ENCODE measurements at regions not wholly inside any gene's neighbourhood (a gene's known extent, or its start where the extent isn't known, plus 50 kb on each side); places are given as distances from the start of the nearest gene placed in this dataset.

DNA sequence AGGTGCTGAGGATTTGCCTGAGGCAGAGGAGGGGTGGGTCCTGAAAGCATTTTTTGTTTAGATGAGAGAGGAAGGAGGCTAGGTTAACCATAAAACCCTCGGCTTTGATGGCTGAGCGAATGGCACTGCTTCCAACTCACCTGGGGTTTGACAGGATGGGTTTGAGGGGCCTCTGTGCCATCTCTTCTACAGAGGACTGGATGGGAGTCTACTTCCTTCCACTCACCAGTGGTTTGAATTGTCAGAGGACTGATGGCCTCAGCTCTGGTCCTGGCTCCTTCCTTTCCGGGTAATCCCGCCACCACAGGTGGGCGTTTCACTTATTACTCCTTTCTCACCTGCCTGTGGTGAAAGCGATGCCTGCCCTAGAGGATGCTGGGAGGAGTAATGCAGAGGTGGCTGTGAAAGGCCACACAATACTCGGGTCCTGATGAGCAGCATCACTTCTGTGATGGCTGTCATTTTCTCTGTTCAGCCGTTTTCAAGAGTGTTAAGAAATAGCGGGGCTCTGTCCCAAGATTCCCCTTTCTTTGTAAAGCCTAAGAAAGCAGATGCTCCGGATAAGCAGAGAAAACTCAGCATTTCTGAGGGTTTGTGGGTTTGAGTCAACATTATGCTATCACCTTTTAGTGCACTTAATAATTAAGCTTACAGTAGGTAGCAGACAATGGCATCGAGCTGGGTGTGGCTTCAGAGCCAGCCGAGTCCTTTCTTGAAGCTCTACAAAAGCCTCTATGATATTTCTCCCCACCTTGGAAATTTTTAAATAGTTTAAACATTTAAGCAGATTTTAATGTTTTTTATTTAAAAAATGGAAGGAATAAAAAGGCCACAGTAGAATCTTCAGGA lies 220.7 kb downstream of the HLX start:
- H3K27ac Mint-ChIP-seq, result no peak overlapping the region
- peaks cover 0 to 3% of the 10 kb centered on the region in 2 donors for H3K27me3 Mint-ChIP-seq
- no peaks in the 10 kb centered on the region for H3K4me1 ChIP-seq (ENCODE audit: insufficient read depth, low read length)
- CTCF ChIA-PET (ENCODE audit: partially characterized antibody), result no interaction called here
- no peaks in the 10 kb centered on the region for H3K4me1 Mint-ChIP-seq
- H3K27me3 ChIP-seq (ENCODE audit: insufficient read depth, low read length), result no peaks in the 10 kb centered on the region
- no peaks in the 10 kb centered on the region for H3K9me3 ChIP-seq (ENCODE audit: control insufficient read depth in 1 of 2, low read length in 2 of 2)
- H3K36me3 Mint-ChIP-seq, result no peaks in the 10 kb centered on the region
- intact Hi-C loops (cut with micrococcal nuclease), result no loop called here
- POLR2A ChIA-PET (ENCODE audit: partially characterized antibody), result no interaction called here
- H3K9me3 Mint-ChIP-seq, result peaks cover 0 to 6% (median 4%) of the 10 kb centered on the region in 8 donors
- H3K4me3 Mint-ChIP-seq, result no peak overlapping the region
- DNase-seq, result no peak
- no peak overlapping the region for H3K27ac ChIP-seq (ENCODE audit: low read depth, low read length)
- no peak overlapping the region for H3K4me3 ChIP-seq (ENCODE audit: low read length in 2 of 2)
- H3K36me3 ChIP-seq (ENCODE audit: insufficient read depth, low read length), result no peaks in the 10 kb centered on the region

DNA sequence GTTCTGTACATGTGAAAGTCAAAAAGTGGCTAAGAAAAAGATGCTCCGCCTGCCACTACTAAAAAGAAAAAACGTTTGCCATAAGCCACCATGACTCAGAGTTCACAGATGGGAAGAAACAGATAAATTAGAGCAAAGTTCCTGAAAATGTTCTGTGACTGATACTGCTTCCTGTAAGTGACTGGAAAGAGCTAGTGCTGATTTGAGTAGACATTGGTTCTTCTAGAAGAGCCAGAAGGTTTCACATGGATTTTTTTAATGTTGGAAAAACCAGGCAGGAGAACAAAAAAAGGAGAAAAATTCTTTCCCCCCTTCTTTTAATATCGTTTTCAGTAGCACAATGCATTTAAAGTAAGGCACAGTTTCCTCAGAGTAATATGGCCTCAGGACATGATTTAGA lies 221.4 kb downstream of the HLX start:
- Mint-ChIP-seq H3K9me3 (peaks cover 0 to 6% (median 4%) of the 10 kb centered on the region in 8 donors), H3K4me1 (no peaks in the 10 kb centered on the region), H3K27ac (no peak overlapping the region), H3K4me3 (no peak overlapping the region), H3K27me3 (peaks cover 0 to 3% of the 10 kb centered on the region in 2 donors), H3K36me3 (no peaks in the 10 kb centered on the region)
- CTCF ChIA-PET (ENCODE audit: partially characterized antibody), result no interaction called here
- POLR2A ChIA-PET (ENCODE audit: partially characterized antibody), result no interaction called here
- Histone ChIP-seq H3K9me3 (ENCODE audit: control insufficient read depth in 1 of 2, low read length in 2 of 2) (no peaks in the 10 kb centered on the region), H3K27me3 (ENCODE audit: insufficient read depth, low read length) (no peaks in the 10 kb centered on the region), H3K27ac (ENCODE audit: low read depth, low read length) (no peak overlapping the region), H3K36me3 (ENCODE audit: insufficient read depth, low read length) (no peaks in the 10 kb centered on the region), H3K4me3 (ENCODE audit: low read length in 2 of 2) (no peak overlapping the region), H3K4me1 (ENCODE audit: insufficient read depth, low read length) (no peaks in the 10 kb centered on the region)
- intact Hi-C loops (cut with micrococcal nuclease), result no loop called here
- DNase-seq, result no peak

DNA sequence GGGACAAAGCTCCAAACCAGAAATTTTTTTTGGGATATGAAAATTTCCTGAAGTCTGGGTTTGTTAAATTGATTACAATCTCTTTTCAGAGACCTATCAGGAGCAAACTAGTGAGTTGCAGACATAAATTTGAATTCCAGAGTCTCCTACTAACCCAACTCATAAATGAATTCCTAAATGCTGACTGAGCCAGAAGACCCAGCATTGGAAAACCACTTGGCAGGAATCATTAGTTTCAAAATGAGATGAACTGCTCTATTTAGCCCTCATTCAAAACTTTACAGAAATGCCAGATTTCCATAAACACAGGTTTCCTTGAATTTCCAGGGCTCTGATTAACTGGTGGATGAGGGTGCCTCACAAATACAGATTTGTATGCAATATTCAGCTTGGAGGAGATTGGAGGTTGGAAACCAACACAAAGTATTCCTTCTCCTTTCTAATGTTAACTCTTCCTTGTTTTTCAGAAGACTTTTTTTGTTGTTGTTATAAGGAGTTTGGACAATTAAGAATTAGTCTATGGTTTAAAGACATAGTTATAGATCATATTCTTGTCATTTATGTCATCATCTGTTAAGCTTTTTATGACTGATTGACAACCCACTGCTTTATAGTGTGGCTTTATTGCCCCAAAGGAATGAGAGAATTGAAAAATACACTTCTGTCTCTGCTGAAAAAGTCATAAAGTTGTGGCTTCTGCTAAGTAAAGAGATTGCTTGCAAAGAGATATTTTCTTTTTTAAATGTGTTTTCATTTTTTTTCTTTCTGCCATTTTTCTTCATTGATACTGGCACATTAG lies 222.8 kb downstream of the HLX start:
- no peak for DNase-seq
- ChIA-PET CTCF (ENCODE audit: partially characterized antibody) (no interaction called here), POLR2A (ENCODE audit: partially characterized antibody) (no interaction called here)
- Histone ChIP-seq H3K4me3 (ENCODE audit: low read length in 2 of 2) (no peak overlapping the region), H3K27ac (ENCODE audit: low read depth, low read length) (no peak overlapping the region), H3K36me3 (ENCODE audit: insufficient read depth, low read length) (no peaks in the 10 kb centered on the region), H3K27me3 (ENCODE audit: insufficient read depth, low read length) (no peaks in the 10 kb centered on the region), H3K9me3 (ENCODE audit: control insufficient read depth in 1 of 2, low read length in 2 of 2) (no peaks in the 10 kb centered on the region), H3K4me1 (ENCODE audit: insufficient read depth, low read length) (no peaks in the 10 kb centered on the region)
- intact Hi-C loops (cut with micrococcal nuclease), result no loop called here
- no peak overlapping the region for H3K27ac Mint-ChIP-seq
- H3K27me3 Mint-ChIP-seq, result peaks cover 0 to 3% of the 10 kb centered on the region in 2 donors
- H3K9me3 Mint-ChIP-seq, result peaks cover 0 to 8% (median 3%) of the 10 kb centered on the region in 8 donors
- no peaks in the 10 kb centered on the region for H3K4me1 Mint-ChIP-seq
- no peaks in the 10 kb centered on the region for H3K36me3 Mint-ChIP-seq
- no peak overlapping the region for H3K4me3 Mint-ChIP-seq

DNA sequence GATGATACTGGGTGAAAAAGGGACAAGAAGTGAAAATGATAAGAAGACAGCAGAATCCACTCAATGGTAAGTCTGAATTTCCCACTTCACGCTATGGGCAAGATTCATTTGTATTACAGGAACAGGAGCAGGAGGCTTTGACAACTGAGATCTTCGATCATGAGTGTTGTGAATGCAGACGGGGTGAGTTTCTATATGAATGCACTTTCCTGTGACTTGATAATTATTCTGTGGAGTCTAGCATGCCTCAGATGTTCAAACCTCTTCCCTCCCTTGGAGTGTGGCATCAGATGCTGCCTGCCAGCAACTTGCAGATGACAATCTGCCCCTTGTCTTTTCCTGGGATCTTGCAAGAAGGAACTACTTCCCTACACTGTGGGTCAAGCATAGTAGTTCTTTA lies 225.4 kb downstream of the HLX start:
- H3K27ac ChIP-seq (ENCODE audit: low read depth, low read length), result no peak overlapping the region
- H3K4me3 Mint-ChIP-seq, result no peak overlapping the region
- no peaks in the 10 kb centered on the region for H3K4me1 ChIP-seq (ENCODE audit: insufficient read depth, low read length)
- H3K36me3 ChIP-seq (ENCODE audit: insufficient read depth, low read length), result no peaks in the 10 kb centered on the region
- H3K4me1 Mint-ChIP-seq, result no peaks in the 10 kb centered on the region
- no peaks in the 10 kb centered on the region for H3K9me3 ChIP-seq (ENCODE audit: control insufficient read depth in 1 of 2, low read length in 2 of 2)
- DNase-seq, result no peak
- no peaks in the 10 kb centered on the region for H3K27me3 ChIP-seq (ENCODE audit: insufficient read depth, low read length)
- H3K4me3 ChIP-seq (ENCODE audit: low read length in 2 of 2), result no peak overlapping the region
- no peaks in the 10 kb centered on the region for H3K36me3 Mint-ChIP-seq
- no peak overlapping the region for H3K27ac Mint-ChIP-seq
- ChIA-PET POLR2A (ENCODE audit: partially characterized antibody) (no interaction called here), CTCF (ENCODE audit: partially characterized antibody) (no interaction called here)
- H3K9me3 Mint-ChIP-seq, result peaks cover 0 to 5% (median 2%) of the 10 kb centered on the region in 8 donors
- intact Hi-C loops (cut with micrococcal nuclease), result no loop called here
- H3K27me3 Mint-ChIP-seq, result no peaks in the 10 kb centered on the region

DNA sequence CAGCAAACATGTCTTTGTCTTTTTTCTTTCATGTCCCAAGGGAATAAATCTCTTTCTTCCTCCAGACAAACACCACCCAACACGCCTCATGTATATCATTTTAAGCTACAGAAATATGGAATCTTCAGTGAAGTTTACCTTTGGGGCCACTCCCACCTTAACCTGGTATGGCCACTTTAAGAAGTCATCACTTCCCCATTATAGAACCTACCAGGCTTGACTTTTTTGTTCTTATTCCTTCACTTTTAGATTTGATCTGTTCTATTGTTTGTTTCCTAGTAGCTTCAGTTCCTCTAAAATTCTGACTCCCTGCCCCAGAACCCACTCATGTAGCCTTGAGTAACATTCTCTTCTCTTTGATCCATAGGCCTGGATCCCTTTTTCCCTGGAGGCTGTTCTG lies 226.3 kb downstream of the HLX start:
- Mint-ChIP-seq H3K4me1 (no peaks in the 10 kb centered on the region), H3K27me3 (no peaks in the 10 kb centered on the region), H3K9me3 (peaks cover 0 to 5% (median 2%) of the 10 kb centered on the region in 8 donors), H3K27ac (no peak overlapping the region), H3K4me3 (no peak overlapping the region), H3K36me3 (no peaks in the 10 kb centered on the region)
- intact Hi-C loops (cut with micrococcal nuclease), result no loop called here
- CTCF ChIA-PET (ENCODE audit: partially characterized antibody), result no interaction called here
- H3K27me3 ChIP-seq (ENCODE audit: insufficient read depth, low read length), result no peaks in the 10 kb centered on the region
- POLR2A ChIA-PET (ENCODE audit: partially characterized antibody), result no interaction called here
- H3K9me3 ChIP-seq (ENCODE audit: control insufficient read depth in 1 of 2, low read length in 2 of 2), result no peaks in the 10 kb centered on the region
- no peaks in the 10 kb centered on the region for H3K36me3 ChIP-seq (ENCODE audit: insufficient read depth, low read length)
- no peak overlapping the region for H3K27ac ChIP-seq (ENCODE audit: low read depth, low read length)
- H3K4me1 ChIP-seq (ENCODE audit: insufficient read depth, low read length), result no peaks in the 10 kb centered on the region
- no peak overlapping the region for H3K4me3 ChIP-seq (ENCODE audit: low read length in 2 of 2)
- no peak for DNase-seq

DNA sequence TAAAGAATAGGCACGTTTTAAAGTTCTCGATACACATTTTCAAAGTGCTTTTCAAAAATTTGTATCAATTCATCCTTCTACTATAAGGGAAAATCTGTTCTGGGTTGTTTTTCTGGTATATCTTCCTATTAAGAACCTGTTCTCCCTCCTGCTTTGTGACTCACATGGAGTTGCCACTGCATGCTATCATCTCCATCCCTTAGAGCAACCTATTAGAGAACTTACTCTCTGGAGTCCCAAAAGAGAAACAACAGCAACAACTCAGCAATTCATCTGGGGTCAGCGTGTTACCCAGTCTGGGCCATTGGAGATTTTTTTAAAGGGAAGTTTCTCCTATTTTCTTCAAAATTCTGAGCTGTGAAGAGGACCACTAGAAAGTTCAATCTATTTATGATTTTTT lies 227.4 kb downstream of the HLX start:
- no peak for DNase-seq
- H3K27ac Mint-ChIP-seq, result no peak overlapping the region
- no peaks in the 10 kb centered on the region for H3K36me3 ChIP-seq (ENCODE audit: insufficient read depth, low read length)
- no peaks in the 10 kb centered on the region for H3K27me3 Mint-ChIP-seq
- H3K9me3 ChIP-seq (ENCODE audit: control insufficient read depth in 1 of 2, low read length in 2 of 2), result no peaks in the 10 kb centered on the region
- H3K36me3 Mint-ChIP-seq, result no peaks in the 10 kb centered on the region
- ChIA-PET POLR2A (ENCODE audit: partially characterized antibody) (no interaction called here), CTCF (ENCODE audit: partially characterized antibody) (no interaction called here)
- intact Hi-C loops (cut with micrococcal nuclease), result no loop called here
- H3K27me3 ChIP-seq (ENCODE audit: insufficient read depth, low read length), result no peaks in the 10 kb centered on the region
- H3K4me1 ChIP-seq (ENCODE audit: insufficient read depth, low read length), result no peaks in the 10 kb centered on the region
- H3K9me3 Mint-ChIP-seq, result peaks cover 0 to 5% (median 2%) of the 10 kb centered on the region in 8 donors
- no peaks in the 10 kb centered on the region for H3K4me1 Mint-ChIP-seq
- no peak overlapping the region for H3K4me3 ChIP-seq (ENCODE audit: low read length in 2 of 2)
- no peak overlapping the region for H3K4me3 Mint-ChIP-seq
- H3K27ac ChIP-seq (ENCODE audit: low read depth, low read length), result no peak overlapping the region

DNA sequence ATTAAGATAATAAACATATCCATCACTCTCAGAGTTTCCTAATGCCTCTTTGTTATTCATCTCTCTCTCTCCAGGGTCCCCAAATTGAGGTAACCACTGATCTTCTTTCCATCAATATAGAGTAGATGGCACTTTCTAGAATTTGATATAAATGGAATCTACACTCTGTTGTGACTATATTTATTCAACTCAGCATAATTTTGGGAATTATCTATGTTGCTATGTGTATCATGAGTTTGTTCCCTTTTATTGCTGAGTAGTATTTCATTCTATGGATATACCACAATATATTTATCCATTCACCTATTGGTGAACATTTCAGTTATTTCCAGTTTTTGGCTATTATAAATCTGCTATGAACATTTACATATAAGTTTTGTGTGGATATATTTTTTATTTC lies 230.7 kb downstream of the HLX start:
- no peak for DNase-seq
- intact Hi-C loops (cut with micrococcal nuclease), result no loop called here
- Mint-ChIP-seq H3K36me3 (no peaks in the 10 kb centered on the region), H3K27ac (no peak overlapping the region), H3K27me3 (no peaks in the 10 kb centered on the region), H3K4me1 (no peaks in the 10 kb centered on the region), H3K9me3 (peaks cover 0 to 9% (median 3%) of the 10 kb centered on the region in 8 donors), H3K4me3 (no peak overlapping the region)
- Histone ChIP-seq H3K27ac (ENCODE audit: low read depth, low read length) (no peak overlapping the region), H3K36me3 (ENCODE audit: insufficient read depth, low read length) (no peaks in the 10 kb centered on the region), H3K27me3 (ENCODE audit: insufficient read depth, low read length) (no peaks in the 10 kb centered on the region), H3K9me3 (ENCODE audit: control insufficient read depth in 1 of 2, low read length in 2 of 2) (no peaks in the 10 kb centered on the region), H3K4me3 (ENCODE audit: low read length in 2 of 2) (no peak overlapping the region), H3K4me1 (ENCODE audit: insufficient read depth, low read length) (no peaks in the 10 kb centered on the region)
- ChIA-PET POLR2A (ENCODE audit: partially characterized antibody) (no interaction called here), CTCF (ENCODE audit: partially characterized antibody) (no interaction called here)

Data from CD4-positive, alpha-beta memory T cell (primary cell).